GM18502 (cell line): ENCODE measurements at regions not wholly inside any gene's neighbourhood (a gene's known extent, or its start where the extent isn't known, plus 50 kb on each side); places are given as distances from the start of the nearest gene placed in this dataset.

Experiments
- ATAC-seq: cut with Tn5 transposase; IDR thresholded peaks from one replicate; pipeline ENCODE4 v1.9.1; 2021; ENCODE audit warnings: mild to moderate bottlenecking; ENCODE audit not compliant: unreplicated experiment, poor library complexity

DNA sequence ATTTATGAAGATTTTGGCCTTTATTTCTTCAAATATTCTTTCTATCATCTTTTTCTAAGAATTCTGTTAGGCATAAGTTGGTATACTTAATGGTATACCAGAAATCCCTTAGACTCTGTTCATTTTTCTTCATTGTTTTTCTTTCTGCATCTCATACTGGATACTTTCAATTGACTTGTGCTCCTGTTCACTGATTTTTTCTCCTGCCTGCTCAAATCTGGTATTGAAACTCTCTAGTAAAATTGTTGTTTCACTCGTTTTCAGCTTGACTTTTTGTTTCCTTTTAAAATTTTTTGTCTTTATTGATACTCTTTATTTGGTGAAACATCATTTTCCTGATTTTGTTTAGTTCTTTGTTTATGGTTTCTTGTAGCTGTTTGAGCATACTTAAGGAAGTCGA is 243.2 kb downstream of the TRIB2 start:
- ATAC-seq = no peak

DNA sequence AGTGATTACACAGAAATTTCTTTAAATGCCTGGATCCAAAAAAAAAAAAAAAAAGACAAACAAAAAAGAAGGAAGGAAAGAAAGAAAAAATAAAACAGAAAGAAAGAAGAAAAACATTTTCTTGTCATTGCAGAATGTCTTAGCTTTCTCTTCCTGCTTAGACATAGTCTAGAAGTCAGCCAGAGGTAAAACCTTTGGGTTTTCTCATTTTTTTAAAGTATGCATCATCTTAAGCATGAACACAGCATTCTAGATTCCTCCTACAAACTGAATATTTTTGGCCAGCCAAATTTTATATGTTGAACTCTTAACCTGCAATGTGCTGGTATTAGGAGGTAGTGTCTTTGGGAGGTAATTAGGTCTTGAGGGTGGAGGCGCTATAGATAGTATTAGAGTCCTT is 243.9 kb downstream of the TRIB2 start:
- no peak for ATAC-seq

DNA sequence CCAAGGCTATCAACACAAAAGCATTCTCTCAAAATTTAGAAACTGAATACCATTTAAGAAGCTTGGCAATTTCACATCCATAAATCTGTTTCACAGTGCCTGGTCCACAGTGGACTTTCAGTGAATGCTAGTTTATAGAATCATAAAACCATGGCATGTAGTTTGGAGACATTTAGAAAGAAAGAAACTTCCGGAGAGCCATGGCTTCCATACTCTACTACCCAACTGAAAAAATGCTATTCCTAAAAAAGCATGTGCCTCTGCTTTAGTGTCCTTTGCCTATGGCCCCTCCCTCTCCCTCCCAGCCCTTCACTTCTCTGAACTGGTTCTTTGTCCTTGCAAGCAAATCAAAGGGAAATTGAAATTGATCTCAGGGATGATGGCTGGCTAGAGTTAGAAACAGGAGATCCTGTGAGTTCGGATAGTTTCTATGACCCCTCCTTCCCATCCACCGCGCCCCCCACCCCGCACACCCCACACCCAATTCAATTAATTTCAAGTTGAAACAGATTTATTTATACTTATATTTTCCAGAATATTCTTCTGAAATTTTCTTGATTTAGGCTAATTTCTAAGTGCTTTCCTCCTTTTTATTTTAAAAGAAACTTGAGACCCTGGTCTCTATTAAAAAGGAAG is 248.3 kb downstream of the TRIB2 start:
- ATAC-seq = no peak

DNA sequence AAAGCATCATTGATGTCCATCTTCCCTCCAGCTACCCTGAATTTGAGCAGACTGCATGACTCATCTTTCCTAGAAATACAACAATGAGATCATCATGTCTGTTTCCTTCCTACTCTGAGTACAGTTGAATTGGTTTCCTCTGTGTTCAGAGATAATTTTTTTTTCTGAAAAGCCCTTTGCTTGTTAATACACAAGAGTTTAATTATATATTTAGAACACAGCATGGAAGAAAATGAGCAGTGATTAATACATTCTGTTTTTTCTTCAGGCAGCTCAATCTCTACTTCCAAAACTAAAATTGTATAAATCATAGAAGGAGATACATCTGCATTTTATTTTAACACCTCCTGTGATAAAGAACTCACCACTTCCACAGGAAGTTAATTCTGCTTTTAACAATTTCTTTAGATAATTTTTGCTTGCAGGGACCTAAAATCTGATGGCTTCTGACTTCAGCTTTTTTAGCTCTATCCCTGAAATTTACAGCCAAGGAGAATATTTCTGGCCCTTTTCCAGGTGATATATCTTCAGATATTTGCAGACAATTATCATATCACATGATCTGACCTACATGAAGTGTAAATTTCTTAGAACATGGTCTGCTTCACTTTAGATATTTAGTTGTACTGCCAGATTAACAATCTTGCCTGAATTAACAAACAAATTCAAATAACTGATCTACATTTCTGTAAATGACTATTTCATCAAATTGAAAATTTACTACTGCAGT is 249.0 kb downstream of the TRIB2 start:
- ATAC-seq = no peak

DNA sequence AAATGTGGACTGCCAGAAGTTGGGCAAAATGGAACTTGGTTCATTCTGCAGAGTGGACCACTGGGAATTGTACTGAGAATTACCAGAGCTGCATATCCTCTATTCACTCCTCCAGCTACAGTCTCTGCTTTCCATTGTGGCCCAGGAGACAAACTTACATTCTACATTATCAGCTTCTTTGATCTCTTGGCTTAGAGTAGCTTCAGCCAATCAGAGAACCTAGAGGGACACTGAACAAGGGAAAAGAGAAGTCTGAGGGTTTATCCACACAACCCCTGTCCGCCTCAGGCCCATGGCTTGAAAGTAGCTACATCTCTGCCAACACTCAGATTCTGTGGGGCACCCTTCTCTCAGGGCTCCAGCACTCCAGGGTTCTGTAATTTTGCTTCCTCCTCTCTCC is 251.1 kb downstream of the TRIB2 start:
- ATAC-seq = no peak

DNA sequence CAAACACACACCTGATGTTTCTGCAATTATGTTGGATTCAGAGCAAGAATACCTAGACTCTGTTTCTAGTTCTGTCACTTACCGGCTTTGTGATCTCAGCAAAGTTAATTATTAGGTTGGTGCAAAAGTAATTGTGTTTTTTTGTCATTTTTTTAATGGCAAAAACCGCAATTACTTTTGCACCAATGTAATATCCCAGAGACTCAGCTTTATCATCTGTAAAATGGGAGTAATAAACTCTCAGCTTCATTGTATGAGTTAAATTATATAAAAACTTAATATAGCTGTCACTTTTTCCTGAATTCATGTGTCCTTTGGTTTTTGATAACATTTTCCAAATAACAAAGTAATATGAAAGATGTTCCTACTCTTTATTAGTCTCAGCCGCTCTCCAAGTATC is 251.7 kb downstream of the TRIB2 start:
- no peak for ATAC-seq

DNA sequence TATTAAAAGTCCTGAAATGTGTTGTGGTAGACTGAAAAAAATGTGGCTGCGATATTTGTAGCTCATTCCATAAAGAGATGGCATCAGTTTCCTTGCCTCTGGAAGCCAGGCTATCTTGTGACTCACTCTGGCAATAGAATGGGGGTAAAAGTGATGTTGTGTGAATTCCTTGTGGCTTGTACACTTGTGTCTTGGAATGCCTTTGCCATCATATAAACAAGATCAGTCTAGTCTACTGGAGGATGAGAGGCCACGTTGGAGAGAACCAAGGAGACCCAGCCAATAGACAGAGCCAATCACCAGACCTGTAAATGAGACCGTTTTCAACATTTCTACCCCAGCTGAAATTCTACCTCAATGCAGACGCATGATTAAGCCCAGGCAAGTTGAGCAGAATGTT is 254.1 kb downstream of the TRIB2 start:
- no peak for ATAC-seq

DNA sequence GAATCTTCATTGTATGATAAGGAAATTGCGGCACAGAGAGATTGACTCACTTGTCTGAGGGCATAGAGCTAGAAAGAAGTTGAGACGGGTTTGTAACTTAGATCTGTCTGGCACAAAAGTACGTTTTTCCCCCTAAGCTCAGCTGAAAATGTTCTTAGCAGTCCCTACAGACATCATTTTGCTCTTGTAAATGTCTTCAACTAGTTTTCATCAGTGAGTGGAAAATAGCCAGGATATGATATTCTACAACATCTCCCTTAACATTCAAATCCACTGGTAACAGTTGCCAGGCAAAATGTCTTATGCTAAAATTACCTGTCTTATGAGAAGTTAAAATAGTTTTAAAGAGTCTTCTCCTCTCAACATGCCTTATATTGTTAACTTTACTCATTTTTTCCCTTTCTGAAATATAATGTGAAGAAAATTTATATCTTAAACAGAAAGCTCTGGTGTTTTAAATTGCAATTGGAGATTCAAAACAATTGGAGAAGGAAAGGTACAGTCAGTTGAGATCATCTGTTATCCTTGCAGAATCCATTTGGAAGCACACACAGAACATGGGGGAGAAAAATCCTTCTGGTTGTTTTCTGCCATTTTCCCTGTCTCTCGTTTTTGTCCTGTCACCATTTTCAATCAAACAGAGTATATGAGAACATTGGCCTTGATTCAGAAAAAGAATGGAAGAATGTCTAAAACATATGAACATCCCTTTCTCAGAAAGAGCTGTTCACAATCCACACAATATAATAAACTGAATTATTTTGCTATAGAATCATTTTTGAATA is 255.0 kb downstream of the TRIB2 start:
- no peak for ATAC-seq

DNA sequence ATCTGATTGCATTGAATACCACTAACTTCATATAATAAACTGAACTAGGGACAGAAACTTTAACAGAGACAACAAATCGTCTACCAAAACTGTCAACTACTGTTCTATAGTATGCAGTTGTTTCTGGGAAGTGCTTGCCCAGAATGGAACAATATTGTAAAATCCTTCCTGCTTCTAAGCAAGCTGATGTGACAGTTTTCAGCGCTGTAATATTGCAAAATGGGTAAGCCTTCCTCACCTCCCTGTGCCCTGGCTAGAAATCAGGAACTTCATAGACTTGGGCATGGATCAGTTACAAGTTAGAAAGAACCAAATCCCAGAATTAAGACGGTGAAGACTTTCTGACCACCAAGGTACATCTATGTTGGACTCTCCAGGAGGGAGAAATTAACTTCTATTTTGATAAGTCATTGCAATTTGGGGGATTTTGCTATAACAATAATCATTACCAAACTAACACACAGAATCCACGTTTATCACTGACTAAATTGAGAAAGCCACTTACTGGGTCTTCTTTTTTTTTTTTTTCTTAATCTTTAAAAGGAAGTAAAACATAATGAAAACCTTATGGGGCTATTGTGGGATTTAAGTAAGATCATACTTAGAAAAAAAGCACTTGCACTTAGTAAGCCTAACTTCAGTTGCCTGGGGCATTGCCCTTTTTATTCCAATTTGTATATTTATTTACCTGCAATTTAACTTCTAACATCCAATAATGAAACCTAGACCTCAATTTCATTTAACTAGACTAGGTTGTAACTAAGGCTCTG is 261.5 kb downstream of the TRIB2 start:
- no peak for ATAC-seq

DNA sequence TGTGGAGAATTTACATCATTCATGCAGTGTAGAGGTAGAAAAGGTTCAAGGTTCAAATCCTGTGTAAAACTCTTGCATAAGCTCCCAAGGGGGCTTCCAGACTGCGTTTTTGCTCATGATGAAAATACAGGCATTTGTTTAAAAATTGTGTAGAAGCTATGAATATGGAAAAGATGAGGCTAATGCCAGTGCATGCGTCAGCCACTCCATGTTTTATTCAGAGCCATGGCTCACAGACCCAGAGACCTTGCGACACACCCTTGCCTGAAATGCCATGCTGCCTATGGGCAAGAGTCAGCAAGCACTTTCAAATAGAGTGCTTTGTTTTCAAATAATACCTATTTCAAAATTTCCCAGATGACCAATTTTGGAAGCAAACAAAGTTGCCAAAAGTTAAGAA is 262.3 kb downstream of the TRIB2 start:
- no peak for ATAC-seq

DNA sequence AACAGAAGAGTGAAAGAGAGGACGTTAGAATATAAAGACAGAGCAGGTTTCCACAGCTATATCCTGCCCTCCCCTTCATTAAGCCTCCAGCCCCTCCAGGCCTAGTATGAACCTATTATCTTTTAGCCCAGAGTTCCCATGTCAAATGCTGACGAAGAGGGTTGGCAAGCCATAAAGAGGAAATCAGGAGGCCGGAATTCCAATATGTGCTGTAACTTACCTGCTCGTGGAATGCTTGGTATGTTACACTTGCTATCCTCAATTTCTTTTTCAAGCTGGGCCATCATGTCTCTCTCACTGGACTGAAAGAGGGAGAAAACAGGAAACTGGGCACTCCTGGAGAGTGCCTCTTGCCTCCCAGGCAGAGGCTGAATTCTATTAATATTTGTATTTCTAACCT is 264.1 kb downstream of the TRIB2 start:
- no peak for ATAC-seq

DNA sequence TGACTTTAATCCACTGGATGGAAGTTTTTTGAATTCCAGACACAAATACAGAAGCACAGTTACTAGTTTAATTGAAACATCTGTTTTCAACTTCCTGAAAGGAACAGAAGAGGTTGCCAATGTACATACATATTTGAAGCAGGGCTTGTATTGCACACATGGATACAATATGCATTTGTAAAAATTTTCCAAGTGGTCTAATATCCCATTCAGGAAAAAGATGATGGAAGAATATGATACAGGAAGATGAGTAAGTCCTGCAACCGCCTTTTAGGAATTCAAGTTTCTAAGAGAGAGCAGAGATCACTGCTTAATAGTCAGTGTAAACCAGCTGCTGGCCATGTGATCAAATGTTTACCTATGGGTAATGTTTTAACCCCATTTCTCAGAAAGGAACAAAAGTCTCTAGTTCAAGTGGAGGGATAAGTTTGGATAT is 265.4 kb downstream of the TRIB2 start:
- ATAC-seq = no peak

DNA sequence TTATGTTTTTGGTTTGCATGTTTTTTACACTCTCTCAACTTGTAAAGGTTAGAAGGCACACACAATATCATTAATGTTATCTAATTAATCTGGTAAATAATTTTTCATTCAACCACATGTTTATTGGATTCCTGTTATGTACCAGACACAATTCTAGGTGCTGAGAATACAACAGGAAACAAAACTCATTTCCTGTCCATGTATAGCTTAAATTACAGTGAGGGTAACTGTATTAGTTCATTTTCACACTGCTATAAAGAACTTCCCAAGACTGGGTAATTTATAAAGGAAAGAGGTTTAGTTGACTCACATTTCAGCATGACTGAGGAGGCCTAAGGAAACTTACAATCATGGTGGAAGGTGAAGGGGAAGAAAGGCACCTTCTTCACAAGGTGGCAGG is 270.5 kb downstream of the TRIB2 start:
- ATAC-seq = no peak

DNA sequence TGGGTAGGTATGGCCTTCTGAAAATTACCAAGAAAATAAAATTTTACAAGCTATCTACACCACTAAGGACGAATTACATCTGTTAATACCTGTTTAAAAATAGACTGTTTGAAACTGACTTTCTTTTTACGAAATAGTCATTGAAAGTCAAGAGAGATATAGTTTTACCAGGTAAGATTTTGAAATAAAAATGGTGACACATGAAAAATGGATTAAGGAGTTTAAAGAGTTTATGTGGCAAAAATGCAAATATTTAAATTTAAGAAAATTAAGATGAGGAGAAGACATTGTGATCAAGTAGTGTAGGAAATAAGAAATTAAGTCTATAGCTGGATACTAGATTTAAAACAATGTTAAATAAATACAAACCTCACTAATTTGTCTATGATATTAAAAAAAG is 271.5 kb downstream of the TRIB2 start:
- ATAC-seq = no peak

DNA sequence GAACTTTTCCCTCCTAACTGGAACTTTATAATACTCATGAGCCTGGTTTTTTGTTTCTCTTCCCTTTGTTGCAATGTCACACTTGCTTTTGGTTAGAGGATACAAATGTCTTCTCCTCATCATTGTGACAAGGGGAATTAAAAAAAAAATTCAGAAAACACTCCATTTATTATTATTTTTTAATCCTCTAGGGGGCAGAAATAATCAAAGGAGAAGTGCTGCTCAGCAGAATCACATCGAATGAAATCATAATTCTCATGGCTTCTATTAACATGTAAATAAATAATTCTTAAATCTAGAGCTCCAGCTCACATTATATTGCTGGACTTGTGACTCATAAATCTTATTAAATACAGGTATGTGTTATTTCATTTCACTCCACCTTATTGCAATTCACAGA is 273.8 kb downstream of the TRIB2 start:
- ATAC-seq = no peak

DNA sequence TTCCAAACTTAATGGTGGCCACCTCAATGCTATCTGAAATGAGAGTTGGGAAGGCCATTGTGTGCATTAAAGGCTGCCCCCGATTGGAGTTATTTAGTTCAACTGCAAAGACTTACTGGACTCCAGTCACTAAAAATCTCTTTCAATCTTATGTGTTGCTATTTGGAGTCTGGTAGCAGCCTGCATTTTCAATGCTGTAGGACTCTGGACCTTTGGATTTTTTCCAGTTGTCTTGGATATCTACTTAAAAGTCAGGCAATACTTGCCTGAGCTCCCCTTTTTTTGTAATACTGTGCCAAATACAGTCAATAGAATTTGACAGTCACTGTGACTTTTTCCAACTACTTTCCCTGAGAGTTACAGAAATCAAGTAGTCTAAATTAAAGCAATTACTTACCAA is 281.9 kb downstream of the TRIB2 start:
- no peak for ATAC-seq

DNA sequence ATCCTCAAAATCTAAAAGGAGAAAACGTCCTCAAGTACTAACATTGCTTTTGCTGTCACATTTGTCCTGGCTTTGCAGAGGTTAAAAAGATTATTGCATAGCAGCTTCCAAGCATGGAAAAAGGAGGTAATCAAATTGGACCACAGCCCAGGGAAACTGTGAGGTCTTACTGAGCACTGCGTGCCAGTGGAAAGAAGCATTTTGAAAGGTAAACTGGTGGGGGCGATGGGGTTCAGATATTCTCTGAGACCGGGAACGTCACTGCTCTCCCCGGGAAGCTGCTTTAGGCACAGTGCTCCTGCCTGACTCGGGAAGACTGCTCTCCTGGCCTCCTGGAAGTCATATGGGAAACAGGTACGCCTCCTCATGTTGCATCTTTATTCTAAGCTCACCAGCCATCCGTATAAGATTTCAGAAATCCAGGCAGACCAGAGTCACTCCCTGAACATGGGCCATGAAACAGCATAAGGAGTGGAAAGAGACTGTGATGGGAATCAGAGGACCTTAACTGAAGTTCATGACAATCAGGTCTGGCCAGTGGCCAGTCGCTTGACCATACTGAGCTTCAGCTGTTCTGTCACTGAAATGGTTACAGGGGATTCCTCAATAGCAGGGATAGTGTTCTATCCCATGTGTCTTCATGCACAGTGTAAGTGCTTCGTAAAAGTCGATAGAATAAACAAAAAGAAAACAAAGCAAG is 284.1 kb downstream of the TRIB2 start:
- no peak for ATAC-seq

DNA sequence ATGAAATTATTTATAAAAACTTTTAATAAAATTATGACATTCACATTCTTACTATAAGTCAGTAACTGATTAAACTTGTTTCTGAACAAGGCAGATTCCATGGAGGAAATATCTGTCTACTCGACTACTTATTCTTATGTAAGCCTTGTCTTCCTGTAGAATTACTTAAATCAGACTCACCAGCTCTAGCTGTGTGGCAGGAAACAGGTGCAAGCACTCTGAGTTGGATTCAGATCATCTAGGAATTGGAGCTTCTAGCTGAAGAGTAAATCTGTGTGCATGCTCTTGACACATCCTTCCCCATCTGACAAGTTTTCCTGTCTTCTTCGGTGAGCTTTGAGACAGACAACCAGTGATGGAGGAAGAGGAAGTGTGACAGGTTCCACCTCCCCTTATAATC is 284.7 kb downstream of the TRIB2 start:
- ATAC-seq = no peak

DNA sequence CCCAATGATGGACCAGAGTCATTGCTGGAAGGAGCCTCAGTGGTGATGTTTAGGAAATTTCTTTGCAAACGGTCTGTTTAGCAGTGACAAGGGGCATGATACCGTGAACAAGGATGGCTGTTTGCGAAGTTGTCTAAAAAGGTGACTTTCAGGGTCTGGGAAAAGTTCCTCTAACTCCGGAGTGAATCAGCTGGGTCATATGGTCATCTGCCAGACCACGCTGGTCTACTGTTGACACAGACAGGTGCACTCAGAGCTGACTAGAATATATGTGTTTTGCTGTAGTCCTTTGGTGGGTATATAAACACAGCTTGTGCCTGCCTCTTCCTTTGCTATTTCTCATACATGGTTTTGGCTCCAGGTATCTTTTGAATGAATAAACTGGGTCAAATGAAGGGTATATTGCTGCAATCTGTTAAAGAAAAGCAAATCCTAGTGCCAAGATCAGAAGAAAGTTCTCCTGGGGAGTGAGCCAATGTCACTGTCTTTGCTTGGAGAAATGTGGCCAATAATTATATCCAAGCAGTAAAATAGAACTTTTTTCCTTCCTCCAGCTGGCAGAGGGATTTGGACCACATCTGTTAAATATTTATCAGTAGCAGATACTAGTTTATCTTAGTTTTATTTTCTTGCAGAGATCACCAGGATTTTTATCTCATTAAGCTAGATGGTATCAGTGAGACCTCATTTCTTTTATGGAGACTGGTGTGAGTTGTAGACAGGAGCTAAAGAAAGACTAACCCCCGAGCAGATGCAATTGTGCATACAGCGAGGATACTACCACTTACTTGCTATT is 286.0 kb downstream of the TRIB2 start:
- ATAC-seq = no peak
